Endodermal cell (in vitro differentiated cells): ENCODE measurements at regions not wholly inside any gene's neighbourhood (a gene's known extent, or its start where the extent isn't known, plus 50 kb on each side); places are given as distances from the start of the nearest gene placed in this dataset.

Source experiments
- DNase-seq: peaks from one replicate; pipeline ENCODE4 v3.0.0-alpha.2; 2017
- H3K27ac ChIP-seq: 2 replicates; pipeline ENCODE4 v1.5.1; 2013; ENCODE audit warnings: mild to moderate bottlenecking, low read depth, low read length, moderate library complexity
- H3K27me3 ChIP-seq: 2 replicates; pipeline ENCODE4 v1.6.1; 2013; ENCODE audit warnings: mild to moderate bottlenecking, low read length, moderate library complexity; ENCODE audit not compliant: insufficient read depth, control insufficient read depth, poor library complexity, severe bottlenecking
- H3K36me3 ChIP-seq: 2 replicates; pipeline ENCODE4 v1.7.0; 2013; ENCODE audit warnings: mild to moderate bottlenecking, low read length, moderate library complexity; ENCODE audit not compliant: control insufficient read depth, insufficient read depth
- H3K4me1 ChIP-seq: one replicate; pipeline ENCODE4 v1.7.0; 2013; ENCODE audit warnings: low read length; ENCODE audit not compliant: control insufficient read depth, insufficient read depth
- H3K4me3 ChIP-seq: 2 replicates; pipeline ENCODE4 v1.5.1; 2013; ENCODE audit warnings: mild to moderate bottlenecking, low read length, moderate library complexity
- H3K9ac ChIP-seq: 2 replicates; pipeline ENCODE4 v1.6.1; 2013; ENCODE audit warnings: mild to moderate bottlenecking, low read length, moderate library complexity; ENCODE audit not compliant: poor library complexity, severe bottlenecking; ENCODE audit errors: extremely low read depth
- H3K9me3 ChIP-seq: 2 replicates; pipeline ENCODE4 v1.6.1; 2013; ENCODE audit warnings: mild to moderate bottlenecking, low read length, moderate library complexity; ENCODE audit not compliant: control insufficient read depth
- H3K27ac Mint-ChIP-seq: 2 replicates; pipeline ENCODE4 v1.8.0; 2020; ENCODE audit warnings: mixed read lengths
- H3K27me3 Mint-ChIP-seq: 2 replicates; pipeline ENCODE4 v1.8.0; 2021; ENCODE audit warnings: mild to moderate bottlenecking, mixed read lengths; ENCODE audit not compliant: insufficient read depth
- H3K36me3 Mint-ChIP-seq: 2 replicates; pipeline ENCODE4 v1.8.0; 2020; ENCODE audit warnings: low read depth, mixed read lengths
- H3K4me1 Mint-ChIP-seq: 2 replicates; pipeline ENCODE4 v1.8.0; 2020; ENCODE audit warnings: mixed read lengths
- H3K4me3 Mint-ChIP-seq: 2 replicates; pipeline ENCODE4 v1.8.0; 2020; ENCODE audit warnings: mild to moderate bottlenecking, moderate library complexity, mixed read lengths
- H3K9me3 Mint-ChIP-seq: 2 replicates; pipeline ENCODE4 v1.8.0; 2020; ENCODE audit warnings: mild to moderate bottlenecking, mixed read lengths
- CTCF ChIP-seq: fragments of 200-600 bp; sonication (generic); conservative IDR thresholded peaks from 2 replicates; pipeline ENCODE4 v1.5.0; 2021; ENCODE audit warnings: antibody characterized with exemption, mild to moderate bottlenecking
- WGBS, 2 experiments: methylation state at CpG; one replicate each; pipeline versions ENCODE4 v1.1.5 to v1.1.7; 2013; ENCODE audit warnings: missing lambda C conversion rate in 2 of 2, mixed read lengths in 1 of 2; ENCODE audit not compliant: insufficient coverage in 1 of 2, insufficient read length in 1 of 2; 5-methylcytosine and 5-hydroxymethylcytosine counted together

GRCh38 chr1:245014247-245015029 lies 140.3 kb upstream of the KIF26B start:
- WGBS, 2 experiments: 87 to 88% methylated on average over 1 to 3 of the region's 3 CpGs

DNA sequence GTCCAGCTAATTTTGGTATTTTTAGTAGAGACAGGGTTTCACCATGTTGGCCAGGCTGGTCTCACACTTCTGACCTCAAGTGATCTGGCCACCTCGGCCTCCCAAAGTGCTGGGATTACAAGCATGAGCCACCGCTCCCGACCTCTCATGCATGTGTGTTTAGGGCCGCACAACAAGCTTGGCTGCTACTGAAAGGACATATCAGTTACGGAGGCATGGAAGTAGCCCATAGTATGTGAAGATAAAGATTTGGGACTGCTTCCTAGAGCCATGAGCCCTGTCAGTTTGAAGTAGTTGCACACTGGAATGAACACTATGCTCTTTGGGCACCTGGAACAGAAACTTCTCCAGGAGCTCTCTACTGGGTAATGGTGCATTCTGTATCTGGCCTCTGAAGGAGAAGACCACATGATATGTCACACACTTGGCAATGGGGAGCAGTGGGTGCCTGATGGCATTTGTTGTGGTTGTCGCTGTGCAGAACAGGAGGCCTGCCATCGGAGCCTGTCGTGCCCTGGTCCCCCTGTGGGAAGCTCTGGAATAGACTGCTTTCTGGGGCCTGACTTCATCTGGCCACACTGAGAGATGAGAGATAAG lies 144.7 kb upstream of the KIF26B start:
- no peak for TF ChIP-seq CTCF
- no peak for DNase-seq
- Histone ChIP-seq H3K4me1 (no peaks in the 10 kb centered on the region), H3K27me3 (no peaks in the 10 kb centered on the region), H3K9ac (no peak overlapping the region), H3K9me3 (no peaks in the 10 kb centered on the region), H3K4me3 (no peak overlapping the region), H3K27ac (no peak overlapping the region), H3K36me3 (no peaks in the 10 kb centered on the region)
- H3K9me3 Mint-ChIP-seq: no peaks in the 10 kb centered on the region
- H3K27me3 Mint-ChIP-seq: no peaks in the 10 kb centered on the region
- peaks cover 2% of the 10 kb centered on the region for H3K4me1 Mint-ChIP-seq
- H3K36me3 Mint-ChIP-seq: peaks cover 5% of the 10 kb centered on the region
- WGBS, 2 experiments: 92 to 96% methylated on average over 8 of the region's 8 CpGs
- no peak overlapping the region for H3K27ac Mint-ChIP-seq
- H3K4me3 Mint-ChIP-seq: no peak overlapping the region

More at GRCh38 chr1:245014247-245015029, 140.3 kb upstream of the KIF26B start:
- H3K9ac ChIP-seq: no peak overlapping the region
- no peaks in the 10 kb centered on the region for H3K27me3 Mint-ChIP-seq
- peaks cover 11% of the 10 kb centered on the region for H3K36me3 Mint-ChIP-seq
- H3K9me3 Mint-ChIP-seq: no peaks in the 10 kb centered on the region
- H3K4me1 Mint-ChIP-seq: peaks cover 8% of the 10 kb centered on the region
- no peaks in the 10 kb centered on the region for H3K4me1 ChIP-seq
- no peaks in the 10 kb centered on the region for H3K9me3 ChIP-seq
- H3K4me3 ChIP-seq: no peak overlapping the region
- H3K36me3 ChIP-seq: no peaks in the 10 kb centered on the region
- H3K4me3 Mint-ChIP-seq: no peak overlapping the region
- DNase-seq: no peak
- H3K27ac Mint-ChIP-seq: no peak overlapping the region
- no peak overlapping the region for H3K27ac ChIP-seq
- TF ChIP-seq CTCF: no peak
- no peaks in the 10 kb centered on the region for H3K27me3 ChIP-seq

GRCh38 chr1:245008761-245009160 lies 144.4 kb upstream of the HNRNPU start:
- Histone ChIP-seq H3K27me3 (no peaks in the 10 kb centered on the region), H3K4me1 (no peaks in the 10 kb centered on the region), H3K9ac (no peak overlapping the region), H3K4me3 (no peak overlapping the region), H3K9me3 (no peaks in the 10 kb centered on the region), H3K27ac (no peak overlapping the region), H3K36me3 (no peaks in the 10 kb centered on the region)
- Mint-ChIP-seq H3K9me3 (no peaks in the 10 kb centered on the region), H3K27ac (no peak overlapping the region), H3K27me3 (no peaks in the 10 kb centered on the region), H3K4me3 (no peak overlapping the region), H3K4me1 (peaks cover 2% of the 10 kb centered on the region), H3K36me3 (peaks cover 5% of the 10 kb centered on the region)
- DNase-seq: no peak
- 77 to 96% methylated on average over 3 to 5 of the region's 5 CpGs for WGBS, 2 experiments
- TF ChIP-seq CTCF: no peak
